NCI-H774 (cell line): ENCODE measurements at regions not wholly inside any gene's neighbourhood (a gene's known extent, or its start where the extent isn't known, plus 50 kb on each side); places are given as distances from the start of the nearest gene placed in this dataset.

Source experiments
- DNase-seq: peaks from one replicate; lab custom pipeline; 2025; lab: John Stamatoyannopoulos, UW

- no peak for DNase-seq
Observed at GRCh38 chr3:111352585-111352984, 189.4 kb upstream of the CD96 start.

GRCh38 chr3:111359261-111360030, 182.6 kb upstream of the CD96 start:
- DNase-seq: no peak

DNA sequence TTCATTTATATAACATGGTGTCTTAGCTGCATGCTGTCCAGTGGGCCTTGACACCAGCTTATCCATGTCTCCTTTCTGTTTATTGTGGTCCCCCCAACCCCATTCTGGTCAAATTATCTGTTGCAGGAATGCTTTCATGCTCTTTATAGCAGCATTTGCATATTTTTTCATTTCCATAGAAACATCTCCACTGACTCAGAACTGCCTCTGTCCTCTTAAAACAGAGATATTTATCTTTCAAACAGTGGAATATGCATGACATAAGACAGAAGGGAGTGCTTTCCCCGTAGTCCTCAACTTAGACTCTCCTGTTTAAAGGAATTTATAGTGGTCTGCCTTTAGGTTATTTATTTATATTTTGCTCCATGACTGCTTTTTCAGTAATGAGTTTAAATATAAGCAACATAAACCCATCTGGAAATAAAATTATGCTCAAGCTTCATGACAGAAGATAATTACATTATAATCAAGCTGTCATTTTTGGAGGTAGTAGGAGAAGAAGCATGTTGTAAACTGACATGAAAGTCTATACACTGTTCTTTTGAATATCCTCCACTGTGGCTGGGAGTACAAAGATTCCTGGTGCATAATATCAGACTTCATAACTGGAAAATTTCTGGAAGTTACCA, 179.5 kb upstream of the CD96 start:
- DNase-seq: no peak

- DNase-seq: no peak
Observed at GRCh38 chr3:111366515-111366914, 175.5 kb upstream of the CD96 start.

DNA sequence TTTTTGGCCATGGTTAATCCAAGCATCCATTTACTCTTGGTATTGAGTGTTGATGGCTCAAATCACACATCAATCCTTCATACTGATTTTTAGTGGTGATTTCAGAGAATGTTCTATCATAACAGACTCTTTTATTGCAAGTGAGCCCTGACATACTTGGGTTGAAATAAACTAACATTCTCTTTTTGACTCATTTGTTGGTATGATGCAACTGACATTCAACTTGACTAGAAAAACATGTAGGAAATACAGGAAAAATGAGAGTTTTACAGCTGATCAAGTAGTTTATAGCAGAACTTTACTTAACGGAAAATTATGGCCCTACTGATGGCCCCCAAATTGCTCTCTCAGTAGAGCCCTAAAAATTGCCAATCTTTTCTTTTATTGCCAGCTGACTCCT, 173.9 kb upstream of the CD96 start:
- DNase-seq: no peak

DNA sequence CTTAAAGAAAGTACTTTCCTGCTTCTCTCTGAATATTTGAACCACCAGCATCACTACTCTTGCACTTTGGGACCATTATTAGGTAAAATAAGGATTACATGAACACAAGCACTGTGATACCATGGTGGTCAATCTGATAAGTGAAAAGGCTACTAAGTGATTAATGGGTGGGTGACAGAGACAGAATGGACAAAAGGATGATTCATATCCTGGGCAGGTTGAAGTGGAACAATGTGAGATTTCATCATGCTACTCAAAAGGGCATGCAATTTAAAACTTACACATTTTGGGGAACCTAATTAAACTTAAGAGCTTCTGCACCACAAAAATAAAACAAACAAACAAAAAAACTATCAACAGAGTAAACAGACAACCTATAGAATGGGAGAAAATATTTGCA, 172.0 kb upstream of the CD96 start:
- no peak for DNase-seq

DNA sequence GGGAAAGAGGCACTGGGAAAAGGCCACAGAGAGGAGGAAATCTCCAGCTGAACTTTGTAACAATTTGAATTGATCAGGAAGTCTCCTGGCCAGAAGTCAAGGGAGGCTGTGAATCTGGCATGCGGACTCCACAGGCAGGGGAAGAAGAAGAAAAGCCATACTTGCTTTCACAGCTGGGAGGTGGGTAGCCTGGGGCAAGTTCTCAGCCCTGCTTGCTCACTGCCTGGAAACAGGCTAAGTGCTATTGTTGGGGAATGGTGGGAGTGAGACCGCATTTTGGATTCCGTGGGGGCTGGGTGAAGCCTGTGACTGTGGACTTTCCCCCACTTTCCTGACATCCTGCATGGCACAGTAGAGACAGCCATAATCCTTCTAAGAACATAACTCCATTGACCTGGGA, 168.8 kb upstream of the CD96 start:
- no peak for DNase-seq

GRCh38 chr3:111373861-111374260, 168.1 kb upstream of the CD96 start:
- DNase-seq: no peak

- DNase-seq: no peak
Observed at GRCh38 chr3:111385971-111386495, 156.0 kb upstream of the CD96 start.

GRCh38 chr3:111392894-111393398, 149.1 kb upstream of the CD96 start:
- DNase-seq: no peak

DNA sequence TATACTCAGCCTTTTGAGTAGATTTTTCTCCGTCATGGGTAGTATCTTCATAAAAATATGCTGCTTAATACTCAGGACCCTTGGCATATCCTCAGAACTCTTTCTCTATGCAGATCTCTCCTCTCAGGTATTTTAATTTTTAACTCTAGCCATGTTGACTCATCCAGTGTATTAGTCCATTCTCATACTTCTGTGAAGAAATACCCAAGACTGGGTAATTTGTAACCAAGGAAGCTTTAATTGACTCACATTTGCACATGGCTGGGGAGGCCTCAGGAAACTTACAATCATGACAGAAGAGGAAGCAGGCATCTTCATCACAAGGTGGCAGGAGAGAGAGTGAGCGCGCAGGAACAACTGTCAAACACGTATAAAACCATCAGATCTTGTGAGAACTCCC, 129.3 kb upstream of the CD96 start:
- no peak for DNase-seq

- DNase-seq: no peak
Observed at GRCh38 chr3:111414531-111414930, 127.5 kb upstream of the CD96 start.

DNA sequence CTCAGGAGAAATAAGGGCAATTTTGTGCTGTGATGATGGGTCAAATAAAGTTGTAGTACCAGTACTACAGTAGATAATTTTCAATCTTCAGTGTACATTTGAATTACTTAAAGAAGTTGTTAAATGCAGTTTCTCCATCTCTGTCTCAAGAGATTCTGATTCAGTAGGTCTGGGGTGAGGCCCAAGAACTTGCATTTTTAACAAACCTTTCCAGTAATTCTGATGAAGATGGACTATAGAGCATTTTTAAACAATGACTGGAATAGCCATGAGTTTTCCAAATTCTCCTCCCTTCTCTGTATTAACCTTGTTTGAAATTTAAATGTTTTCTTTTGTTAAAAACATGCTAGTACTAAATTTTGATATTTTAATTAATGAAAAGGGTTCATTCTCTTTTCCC, 127.0 kb upstream of the CD96 start:
- DNase-seq: no peak

DNA sequence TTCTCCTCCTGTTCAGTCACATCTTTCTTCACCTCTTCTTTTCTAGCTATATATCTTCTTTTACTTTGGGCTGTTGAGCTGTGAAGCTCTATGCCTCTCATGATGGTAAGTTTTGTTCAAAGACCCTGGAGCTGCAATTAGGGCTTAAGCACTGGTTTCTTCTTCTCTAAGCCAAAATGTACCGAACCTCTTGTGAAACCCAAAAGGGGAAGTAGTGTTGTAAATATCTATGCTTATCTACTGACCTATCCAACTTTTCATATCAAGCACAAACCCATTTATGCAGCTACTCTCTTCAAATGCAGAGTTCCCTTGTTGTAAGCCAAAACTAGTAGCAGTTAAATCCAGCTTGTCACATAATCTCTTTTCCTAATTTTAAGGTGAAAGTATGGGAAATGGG, 123.6 kb upstream of the CD96 start:
- DNase-seq: no peak

DNA sequence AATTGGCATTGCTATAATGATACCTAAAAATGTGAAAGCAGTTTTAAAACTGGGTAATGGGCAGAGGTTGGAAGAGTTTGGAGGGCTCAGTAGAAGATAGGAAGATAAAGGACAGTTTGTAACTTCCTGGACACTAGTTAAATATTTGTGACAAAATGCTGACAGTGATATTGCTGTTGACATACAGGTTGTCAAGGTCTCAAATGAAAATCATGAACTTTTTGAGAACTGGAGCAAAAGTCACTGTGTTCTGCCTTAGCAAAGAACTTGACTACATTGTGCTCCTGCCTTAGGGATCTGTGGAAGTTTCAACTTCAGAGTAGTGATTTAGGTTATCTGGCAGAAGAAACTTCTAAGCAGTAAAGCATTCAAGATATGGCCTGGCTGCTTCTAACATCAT, 113.7 kb upstream of the CD96 start:
- DNase-seq: no peak

- DNase-seq: no peak
Observed at GRCh38 chr3:111434941-111435622, 106.9 kb upstream of the CD96 start.

GRCh38 chr3:111438283-111438682, 103.7 kb upstream of the CD96 start:
- DNase-seq: no peak

- DNase-seq: no peak
Observed at GRCh38 chr3:111454551-111454950, 87.4 kb upstream of the CD96 start.

GRCh38 chr3:111465081-111465670, 76.8 kb upstream of the CD96 start:
- DNase-seq: no peak

DNA sequence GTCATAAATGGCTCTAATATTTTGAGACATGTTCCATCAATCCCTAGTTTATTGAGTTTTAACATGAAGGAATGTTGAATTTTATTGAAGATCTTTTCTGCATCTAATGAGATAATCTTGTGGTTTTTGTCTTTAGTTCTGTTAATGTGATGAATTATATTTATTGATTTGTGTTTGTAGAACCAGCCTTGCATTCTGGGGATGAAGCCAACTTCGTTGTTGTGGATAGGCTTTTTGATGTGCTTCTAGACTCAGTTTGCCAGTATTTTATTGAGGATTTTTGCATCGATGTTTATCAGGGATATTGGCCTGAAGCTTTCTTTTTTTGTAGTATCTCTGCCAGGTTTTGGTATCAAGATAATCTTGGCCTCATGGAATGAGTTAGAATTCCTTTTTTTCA, 72.0 kb upstream of the CD96 start:
- no peak for DNase-seq

DNA sequence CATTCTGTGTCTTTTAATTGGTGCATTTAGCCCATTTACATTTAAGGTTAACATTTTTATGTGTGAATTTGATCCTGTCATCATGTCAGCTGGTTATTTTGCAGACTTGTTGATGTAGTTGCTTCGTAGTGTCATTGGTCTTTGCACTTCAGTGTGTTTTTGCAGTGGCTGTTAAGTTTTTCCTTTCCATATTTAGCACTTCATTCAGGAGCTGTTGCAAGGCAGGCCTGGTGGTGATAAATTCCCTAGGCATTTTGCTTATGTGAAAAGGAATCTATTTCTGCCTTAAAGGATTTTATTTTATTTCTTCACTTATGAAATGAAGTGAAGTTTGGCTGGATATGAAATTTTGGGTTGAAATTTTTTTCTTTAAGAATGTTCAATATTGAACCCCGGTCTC, 70.2 kb upstream of the CD96 start:
- DNase-seq: no peak

- DNase-seq: no peak
Observed at GRCh38 chr3:111472556-111472955, 69.4 kb upstream of the CD96 start.

DNA sequence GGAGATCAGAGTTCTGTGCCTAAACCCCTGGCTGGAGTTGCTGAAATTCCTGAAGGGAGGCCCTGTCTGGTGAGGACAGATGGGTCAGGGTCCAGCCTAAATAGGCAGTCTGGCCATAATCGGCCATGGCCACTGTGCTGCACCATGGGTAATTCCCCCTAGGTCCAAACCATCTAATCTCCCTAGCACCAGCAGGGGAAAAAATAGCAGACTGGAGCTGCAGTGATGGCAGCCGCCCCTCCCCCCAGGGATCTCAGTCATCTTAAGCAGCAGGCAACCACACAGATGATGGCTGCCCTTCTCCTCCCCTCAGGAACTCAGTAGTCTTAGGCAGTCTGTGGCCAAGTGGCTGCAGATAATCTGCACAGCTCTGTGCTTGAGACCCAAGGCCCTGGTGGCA, 68.4 kb upstream of the CD96 start:
- no peak for DNase-seq
